H1 (cell line): ENCODE measurements at regions not wholly inside any gene's neighbourhood (a gene's known extent, or its start where the extent isn't known, plus 50 kb on each side); places are given as distances from the start of the nearest gene placed in this dataset.

Experiments
- HDAC2 ChIP-seq, 2 experiments: fragments of 300-600 bp in 1 of 2; sonication (generic) in 1 of 2; IDR thresholded peaks; 2 replicates each; pipeline ENCODE4 v1.6.1; 2011 to 2012; ENCODE audit warnings: low read depth in 2 of 2, low read length in 2 of 2, mild to moderate bottlenecking in 2 of 2, moderate library complexity in 2 of 2, borderline replicate concordance in 1 of 2, inconsistent platforms in 1 of 2

DNA sequence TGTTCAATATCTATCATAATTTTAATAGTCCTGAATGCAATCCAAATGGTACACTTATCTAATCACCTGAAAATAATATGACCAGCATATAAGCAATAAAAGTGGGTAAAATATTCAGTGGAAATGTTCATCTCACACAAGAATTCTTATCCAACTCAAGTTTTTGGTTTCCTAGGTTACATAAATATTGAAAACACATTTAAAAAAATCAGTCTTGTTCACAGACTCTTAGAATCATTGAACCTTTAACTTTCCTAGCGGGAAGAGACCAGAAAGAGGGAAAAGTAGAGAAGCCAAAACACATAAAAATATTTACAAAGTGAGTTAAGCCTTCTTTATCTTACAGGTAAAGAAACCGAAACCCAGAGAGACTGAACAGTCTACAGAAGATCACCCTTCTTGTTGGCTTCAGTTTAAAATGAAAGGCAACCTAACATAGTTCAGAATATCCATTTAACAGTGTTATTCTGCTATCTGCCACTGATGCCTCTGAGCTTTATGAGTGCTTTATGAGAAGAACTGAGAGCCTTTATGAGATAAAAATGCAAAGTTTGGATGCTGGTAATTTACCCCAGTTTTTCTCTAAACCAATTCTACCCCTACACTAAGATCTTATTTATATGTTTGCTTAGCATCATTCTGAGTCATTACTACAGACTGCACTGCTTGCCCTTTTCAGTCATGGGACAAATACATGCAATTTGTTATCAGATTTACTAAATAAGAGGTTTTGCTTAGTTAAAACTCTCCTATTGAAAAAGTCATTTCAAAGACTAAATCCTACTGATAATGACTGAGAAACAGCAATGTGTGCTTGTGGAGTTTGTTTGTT lies 453.3 kb upstream of the INTU start (continued):
- no peak for TF ChIP-seq HDAC2 (IDR thresholded peaks at IDR 0.05; ENCODE audit: borderline replicate concordance in 1 of 2, low read depth in 2 of 2, low read length in 2 of 2)
- TF ChIP-seq, all 59 proteins: peak for 0
